SJSA1 (cell line): ENCODE measurements at regions not wholly inside any gene's neighbourhood (a gene's known extent, or its start where the extent isn't known, plus 50 kb on each side); places are given as distances from the start of the nearest gene placed in this dataset.
"Not testable (repeated sequence)": the region's sequence is repeated elsewhere in the genome, so short reads cannot be mapped to it uniquely, and the experiment has no call there.

Experiments used
- DNase-seq, 2 experiments: peaks; one replicate each; pipeline ENCODE4 v3.0.0-alpha.2; 2015 to 2020; ENCODE audit warnings: low spot score in 2 of 2, low read depth in 1 of 2
- H3K27ac ChIP-seq: fragments of 250-450 bp; sonication (Bioruptor Pico); 2 replicates; pipeline ENCODE4 v1.5.1; 2020; ENCODE audit warnings: mild to moderate bottlenecking, moderate library complexity
- H3K27me3 ChIP-seq: fragments of 250-450 bp; sonication (Bioruptor Pico); replicated peaks from 2 replicates; pipeline ENCODE4 v1.5.1; 2020; ENCODE audit warnings: mild to moderate bottlenecking, moderate library complexity
- H3K36me3 ChIP-seq: fragments of 250-450 bp; sonication (Bioruptor Pico); 2 replicates; pipeline ENCODE4 v1.5.1; 2020; ENCODE audit warnings: mild to moderate bottlenecking
- H3K4me1 ChIP-seq: fragments of 250-450 bp; sonication (Bioruptor Pico); replicated peaks from 2 replicates; pipeline ENCODE4 v1.6.1; 2021; ENCODE audit warnings: mild to moderate bottlenecking
- H3K4me3 ChIP-seq: fragments of 250-450 bp; sonication (Bioruptor Pico); 2 replicates; pipeline ENCODE4 v1.5.1; 2020; ENCODE audit warnings: mild to moderate bottlenecking
- H3K9me3 ChIP-seq: fragments of 250-450 bp; sonication (Bioruptor Pico); replicated peaks from 2 replicates; pipeline ENCODE4 v1.5.1; 2020; ENCODE audit warnings: mild to moderate bottlenecking

DNA sequence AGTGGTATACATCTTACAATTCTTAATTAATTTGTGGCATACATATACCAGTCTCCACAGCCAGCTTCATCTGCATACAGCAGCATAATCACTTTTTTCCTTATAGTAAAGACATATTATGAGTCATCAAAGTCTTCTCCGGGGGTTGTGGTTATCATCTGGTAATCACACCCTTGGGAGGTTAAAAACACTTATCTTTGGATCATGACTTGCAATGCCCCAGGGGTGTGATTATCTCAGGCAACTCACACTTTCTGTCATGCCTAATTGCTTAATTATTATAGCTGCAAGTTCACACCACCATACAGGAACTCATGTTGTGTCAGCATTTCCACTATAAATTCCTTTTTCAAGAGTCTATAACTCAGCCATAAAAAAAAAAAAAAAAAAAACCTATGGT lies 218.4 kb downstream of the ANXA1 start:
- H3K4me3 ChIP-seq = no peak overlapping the region
- 0 out of 2 replicates have a peak, but pooled peaks cover 3% of the 10 kb centered on the region for H3K27me3 ChIP-seq
- no peaks in the 10 kb centered on the region for H3K4me1 ChIP-seq
- H3K9me3 ChIP-seq = no peaks in the 10 kb centered on the region
- no peak for DNase-seq
- no peaks in the 10 kb centered on the region for H3K36me3 ChIP-seq
- H3K27ac ChIP-seq = no peak overlapping the region

- no peak for DNase-seq
- H3K9me3 ChIP-seq = no peaks in the 10 kb centered on the region
- H3K36me3 ChIP-seq = no peaks in the 10 kb centered on the region
- no peaks in the 10 kb centered on the region for H3K4me1 ChIP-seq
- no peak overlapping the region for H3K4me3 ChIP-seq
- no peak overlapping the region for H3K27ac ChIP-seq
- 0 out of 2 replicates have a peak, but pooled peaks cover 3% of the 10 kb centered on the region for H3K27me3 ChIP-seq
Observed at GRCh38 chr9:73371801-73372200, 220.1 kb downstream of the ANXA1 start.

DNA sequence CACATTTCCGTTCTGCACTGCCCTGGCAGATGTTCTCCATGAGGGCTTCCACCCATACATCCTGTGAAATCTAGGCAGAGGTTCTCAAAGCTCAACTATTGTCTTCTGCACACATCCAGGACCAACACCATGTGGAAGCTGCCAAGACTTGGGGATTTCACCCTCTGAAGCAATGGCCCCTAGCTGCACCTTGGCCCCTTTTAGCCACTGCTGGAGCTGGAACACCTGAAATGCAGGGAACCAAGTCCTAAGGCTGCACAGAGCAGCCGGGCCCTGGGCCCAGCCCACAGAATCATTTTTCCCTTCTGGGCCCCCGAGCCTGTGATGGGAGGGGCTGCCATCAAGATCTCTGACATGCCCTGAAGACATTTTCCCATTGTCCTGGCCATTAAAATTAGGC lies 228.7 kb downstream of the ANXA1 start:
- Histone ChIP-seq H3K4me1 (no peaks in the 10 kb centered on the region), H3K27me3 (no peaks in the 10 kb centered on the region), H3K36me3 (no peaks in the 10 kb centered on the region), H3K27ac (no peak overlapping the region), H3K9me3 (no peaks in the 10 kb centered on the region), H3K4me3 (no peak overlapping the region)
- no peak for DNase-seq

- DNase-seq = no peak
- Histone ChIP-seq H3K4me3 (no peak overlapping the region), H3K27ac (no peak overlapping the region), H3K9me3 (no peaks in the 10 kb centered on the region), H3K4me1 (no peaks in the 10 kb centered on the region), H3K36me3 (no peaks in the 10 kb centered on the region), H3K27me3 (no peaks in the 10 kb centered on the region)
Observed at GRCh38 chr9:73402081-73403028, 250.7 kb downstream of the ANXA1 start.

DNA sequence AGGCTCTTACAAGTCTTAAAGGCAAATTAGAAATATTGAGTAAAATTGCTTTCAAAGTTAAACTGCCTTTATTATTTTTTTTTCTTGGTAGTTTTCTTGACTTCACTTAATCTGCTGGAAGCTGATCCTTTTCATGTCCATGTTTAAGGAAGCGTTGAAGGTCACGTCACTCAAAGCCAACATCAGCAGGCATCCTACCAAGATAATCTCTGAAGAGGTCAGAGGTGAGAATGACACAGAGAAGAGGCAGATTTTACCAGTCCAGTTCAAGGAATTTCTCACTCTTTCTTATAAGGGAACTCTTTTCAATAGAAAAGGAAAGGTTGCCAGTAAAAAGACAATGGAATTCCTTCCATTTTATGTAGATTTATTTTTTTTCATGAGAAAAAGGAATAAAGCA lies 259.8 kb downstream of the ANXA1 start:
- H3K9me3 ChIP-seq = no peaks in the 10 kb centered on the region
- no peaks in the 10 kb centered on the region for H3K36me3 ChIP-seq
- no peak overlapping the region for H3K4me3 ChIP-seq
- H3K27me3 ChIP-seq = no peaks in the 10 kb centered on the region
- DNase-seq = no peak
- H3K4me1 ChIP-seq = no peaks in the 10 kb centered on the region
- H3K27ac ChIP-seq = no peak overlapping the region

GRCh38 chr9:73412874-73413273 lies 261.2 kb downstream of the ANXA1 start:
- no peak for DNase-seq
- Histone ChIP-seq H3K4me1 (no peaks in the 10 kb centered on the region), H3K36me3 (no peaks in the 10 kb centered on the region)

GRCh38 chr9:73423891-73424290 lies 272.2 kb downstream of the ANXA1 start:
- H3K27ac ChIP-seq = no peak overlapping the region
- H3K9me3 ChIP-seq = no peaks in the 10 kb centered on the region
- H3K27me3 ChIP-seq = no peaks in the 10 kb centered on the region
- H3K4me3 ChIP-seq = no peak overlapping the region
- H3K36me3 ChIP-seq = no peaks in the 10 kb centered on the region
- H3K4me1 ChIP-seq = no peaks in the 10 kb centered on the region
- no peak for DNase-seq

More at GRCh38 chr9:73412874-73413273, 261.2 kb downstream of the ANXA1 start:
- no peaks in the 10 kb centered on the region for H3K27me3 ChIP-seq
- H3K9me3 ChIP-seq = no peaks in the 10 kb centered on the region
- H3K27ac ChIP-seq = no peak overlapping the region
- no peak overlapping the region for H3K4me3 ChIP-seq

- no peak for DNase-seq
- no peaks in the 10 kb centered on the region for H3K4me1 ChIP-seq
- H3K36me3 ChIP-seq = no peaks in the 10 kb centered on the region
- H3K4me3 ChIP-seq = no peak overlapping the region
- no peak overlapping the region for H3K27ac ChIP-seq
- H3K9me3 ChIP-seq = no peaks in the 10 kb centered on the region
- H3K27me3 ChIP-seq = no peaks in the 10 kb centered on the region
Observed at GRCh38 chr9:73426269-73426668, 274.6 kb downstream of the ANXA1 start.

GRCh38 chr9:73434826-73435225 lies 283.2 kb downstream of the ANXA1 start:
- Histone ChIP-seq H3K27ac (no peak overlapping the region), H3K4me3 (no peak overlapping the region), H3K36me3 (no peaks in the 10 kb centered on the region), H3K9me3 (no peaks in the 10 kb centered on the region), H3K4me1 (no peaks in the 10 kb centered on the region), H3K27me3 (no peaks in the 10 kb centered on the region)
- DNase-seq = no peak

GRCh38 chr9:73437758-73438157 lies 286.1 kb downstream of the ANXA1 start:
- Histone ChIP-seq H3K27ac (no peak overlapping the region), H3K27me3 (no peaks in the 10 kb centered on the region), H3K4me1 (no peaks in the 10 kb centered on the region), H3K36me3 (no peaks in the 10 kb centered on the region), H3K4me3 (no peak overlapping the region), H3K9me3 (no peaks in the 10 kb centered on the region)
- DNase-seq = no peak

GRCh38 chr9:73439839-73440238 lies 288.2 kb downstream of the ANXA1 start:
- not testable (repeated sequence) for H3K27ac ChIP-seq, H3K4me1 ChIP-seq, H3K27me3 ChIP-seq, H3K9me3 ChIP-seq, DNase-seq, H3K4me3 ChIP-seq, H3K36me3 ChIP-seq

GRCh38 chr9:73441223-73441622 lies 289.6 kb downstream of the ANXA1 start:
- Histone ChIP-seq H3K9me3 (no peaks in the 10 kb centered on the region), H3K27me3 (no peaks in the 10 kb centered on the region), H3K27ac (no peak overlapping the region), H3K4me1 (no peaks in the 10 kb centered on the region), H3K4me3 (no peak overlapping the region), H3K36me3 (no peaks in the 10 kb centered on the region)
- DNase-seq = no peak

DNA sequence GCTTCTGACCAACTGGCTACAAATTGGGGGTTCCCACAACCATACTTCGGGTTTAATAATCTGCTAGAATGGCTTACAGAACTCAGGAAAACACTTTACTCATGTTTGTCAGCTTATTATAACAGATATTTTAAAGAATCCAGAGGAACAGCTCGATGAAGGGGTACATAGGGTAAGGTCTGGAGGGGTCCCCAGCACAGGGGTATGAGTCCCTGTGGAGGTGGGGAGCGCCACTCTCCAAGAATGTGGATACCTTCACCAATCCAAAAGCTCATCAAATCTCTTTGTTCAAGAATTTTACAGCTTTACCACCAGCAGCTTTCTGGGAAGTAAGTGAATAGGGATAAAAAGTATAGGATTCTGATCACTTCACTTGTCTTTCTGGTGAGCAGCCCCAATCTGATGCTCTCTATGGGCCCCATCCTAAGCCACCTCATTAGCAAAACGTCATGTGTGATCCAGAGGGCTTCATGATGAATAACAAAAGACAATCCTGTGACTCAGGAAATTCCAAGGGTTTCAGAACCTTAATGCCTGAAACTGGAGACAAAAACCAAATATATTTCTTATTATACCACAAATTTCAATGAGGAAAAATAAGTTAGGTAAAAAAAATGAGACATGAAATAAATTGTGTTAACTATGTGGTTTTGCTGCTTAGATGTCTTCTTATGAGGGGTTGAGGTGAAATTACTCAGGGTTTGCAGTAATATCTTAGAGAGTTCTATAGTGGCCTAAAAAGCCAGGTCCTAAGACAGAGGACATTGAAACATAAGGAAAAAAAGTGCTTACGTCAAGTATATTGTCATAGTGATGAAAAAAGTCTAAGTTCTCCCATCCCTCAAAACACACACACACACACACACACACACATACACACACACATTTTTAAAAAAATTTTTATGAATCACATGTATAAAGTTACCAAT lies 290.5 kb downstream of the ANXA1 start:
- Histone ChIP-seq H3K27ac (no peak overlapping the region), H3K9me3 (no peaks in the 10 kb centered on the region), H3K36me3 (no peaks in the 10 kb centered on the region), H3K4me3 (no peak overlapping the region), H3K4me1 (no peaks in the 10 kb centered on the region), H3K27me3 (no peaks in the 10 kb centered on the region)
- no peak for DNase-seq

GRCh38 chr9:73444821-73445220 lies 293.2 kb downstream of the ANXA1 start:
- no peak overlapping the region for H3K27ac ChIP-seq
- no peak for DNase-seq
- no peaks in the 10 kb centered on the region for H3K9me3 ChIP-seq
- H3K4me3 ChIP-seq = no peak overlapping the region
- H3K27me3 ChIP-seq = no peaks in the 10 kb centered on the region
- no peaks in the 10 kb centered on the region for H3K4me1 ChIP-seq
- H3K36me3 ChIP-seq = no peaks in the 10 kb centered on the region
